Liver (tissue), 8 donors: ENCODE measurements at regions not wholly inside any gene's neighbourhood (a gene's known extent, or its start where the extent isn't known, plus 50 kb on each side); places are given as distances from the start of the nearest gene placed in this dataset.

Experiments used
- DNase-seq: peaks from one replicate; pipeline ENCODE4 v3.0.0-alpha.2; 2017; ENCODE audit warnings: low spot score
- H3K27ac ChIP-seq, 2 donors: one replicate each; pipeline ENCODE4 v1.7.0; 2013; ENCODE audit warnings: inconsistent platforms in 2 of 2, low read length in 2 of 2, control low read depth in 1 of 2, low read depth in 1 of 2, mild to moderate bottlenecking in 1 of 2
- H3K27me3 ChIP-seq, 4 donors: one replicate each; pipeline versions ENCODE4 v1.6.1 to v1.7.0; 2013; ENCODE audit warnings: low read length in 3 of 4, inconsistent platforms in 1 of 4, mild to moderate bottlenecking in 1 of 4, moderate library complexity in 1 of 4; ENCODE audit not compliant: control insufficient read depth in 4 of 4, insufficient read depth in 4 of 4
- H3K36me3 ChIP-seq, 4 donors: one replicate each; pipeline versions ENCODE4 v1.6.1 to v1.7.0; 2013; ENCODE audit warnings: low read length in 3 of 4, mild to moderate bottlenecking in 3 of 4, low read depth in 1 of 4, moderate library complexity in 1 of 4; ENCODE audit not compliant: control insufficient read depth in 4 of 4, insufficient read depth in 3 of 4
- H3K4me1 ChIP-seq, 4 donors: one replicate each; pipeline versions ENCODE4 v1.6.1 to v1.7.0; 2013; ENCODE audit warnings: low read length in 3 of 4, mild to moderate bottlenecking in 3 of 4, moderate library complexity in 1 of 4; ENCODE audit not compliant: control insufficient read depth in 4 of 4, insufficient read depth in 4 of 4
- H3K4me3 ChIP-seq, 3 donors: one replicate each; pipeline versions ENCODE4 v1.6.1 to v1.7.0; 2013; ENCODE audit warnings: low read length in 3 of 3, control low read depth in 1 of 3, low read depth in 1 of 3, mild to moderate bottlenecking in 1 of 3
- H3K9ac ChIP-seq, 2 donors: one replicate each; pipeline ENCODE4 v1.7.0; 2013; ENCODE audit warnings: low read length in 2 of 2, mild to moderate bottlenecking in 2 of 2, moderate library complexity in 2 of 2, control low read depth in 1 of 2, low read depth in 1 of 2
- H3K9me3 ChIP-seq, 4 donors: one replicate each; pipeline versions ENCODE4 v1.6.1 to v1.7.0; 2013; ENCODE audit warnings: low read length in 3 of 4; ENCODE audit not compliant: control insufficient read depth in 4 of 4
- EGR1 ChIP-seq, 2 donors: IDR thresholded peaks; 2 replicates each; pipeline ENCODE4 v1.6.1; 2016 to 2018; ENCODE audit warnings: antibody characterized with exemption in 2 of 2, low read depth in 2 of 2
- FOXA2 ChIP-seq: IDR thresholded peaks from 2 replicates; pipeline ENCODE4 v1.6.1; 2016; ENCODE audit warnings: antibody characterized with exemption
- GABPA ChIP-seq, 2 donors: IDR thresholded peaks in 1 of 2; conservative IDR thresholded peaks in 1 of 2; 2 replicates each; pipeline ENCODE4 v1.6.1; 2016; ENCODE audit warnings: antibody characterized with exemption in 2 of 2, mild to moderate bottlenecking in 1 of 2, moderate library complexity in 1 of 2
- HNF4A ChIP-seq, 2 donors: conservative IDR thresholded peaks; 2 replicates each; pipeline ENCODE4 v1.6.1; 2016; ENCODE audit warnings: antibody characterized with exemption in 2 of 2, mild to moderate bottlenecking in 2 of 2
- HNF4G ChIP-seq: IDR thresholded peaks from 2 replicates; pipeline ENCODE4 v1.6.1; 2016; ENCODE audit warnings: antibody characterized with exemption
- JUND ChIP-seq, 2 donors: IDR thresholded peaks; 2 replicates each; pipeline ENCODE4 v1.6.1; 2016; ENCODE audit warnings: antibody characterized with exemption in 2 of 2
- MAX ChIP-seq: IDR thresholded peaks from 2 replicates; pipeline ENCODE4 v1.6.1; 2016; ENCODE audit warnings: antibody characterized with exemption
- RXRA ChIP-seq, 2 donors: IDR thresholded peaks; 2 replicates each; pipeline ENCODE4 v1.6.1; 2017 to 2018; ENCODE audit warnings: antibody characterized with exemption in 2 of 2, mild to moderate bottlenecking in 1 of 2
- SP1 ChIP-seq: IDR thresholded peaks from 2 replicates; pipeline ENCODE4 v1.6.1; 2018; ENCODE audit warnings: antibody characterized with exemption, mild to moderate bottlenecking
- TAF1 ChIP-seq: conservative IDR thresholded peaks from 2 replicates; pipeline ENCODE4 v1.6.1; 2016; ENCODE audit warnings: antibody characterized with exemption, mild to moderate bottlenecking
- YY1 ChIP-seq: IDR thresholded peaks from 2 replicates; pipeline ENCODE4 v1.6.1; 2016; ENCODE audit warnings: antibody characterized with exemption, mild to moderate bottlenecking
- WGBS: extraction: QIAGEN DNeasy Blood & Tissue Kit; methylation state at CpG from one replicate; pipeline ENCODE4 v1.1.7; 2013; 5-methylcytosine and 5-hydroxymethylcytosine counted together
- TF ChIP-seq, protein P1 (sequence below): IDR thresholded peaks from 2 replicates; pipeline ENCODE4 v1.6.1; 2016; ENCODE audit warnings: antibody characterized with exemption, mild to moderate bottlenecking
- TF ChIP-seq, protein P2 (sequence below): fragments of 150-350 bp; IDR thresholded peaks from 2 replicates; pipeline ENCODE4 v1.5.1; 2017; ENCODE audit warnings: improper control_type of control experiment, low read depth, low read length; ENCODE audit not compliant: missing input control
- TF ChIP-seq, protein P3 (sequence below): IDR thresholded peaks from 2 replicates; pipeline ENCODE4 v1.6.1; 2016; ENCODE audit warnings: antibody characterized with exemption
- TF ChIP-seq, protein P4 (sequence below): IDR thresholded peaks from 2 replicates; pipeline ENCODE4 v1.6.1; 2016; ENCODE audit warnings: antibody characterized with exemption
- donor health status: healthy.
- donor health status: healthy.
- donor health status: healthy.
- donor health status: healthy.
- donor health status: healthy.

GRCh38 chr16:82567175-82567574 lies 59.6 kb upstream of the CDH13 start:
- peaks cover 0 to 2% (median under 1%) of the 10 kb centered on the region in 4 donors for H3K27me3 ChIP-seq
- H3K27ac ChIP-seq = no peak overlapping the region
- H3K9ac ChIP-seq = no peak overlapping the region
- DNase-seq = no peak
- WGBS = 73% methylated on average over 5 of the region's 5 CpGs
- no peak overlapping the region for H3K4me3 ChIP-seq
- TF ChIP-seq YY1 = no peak
- TF ChIP-seq, protein P1, sequence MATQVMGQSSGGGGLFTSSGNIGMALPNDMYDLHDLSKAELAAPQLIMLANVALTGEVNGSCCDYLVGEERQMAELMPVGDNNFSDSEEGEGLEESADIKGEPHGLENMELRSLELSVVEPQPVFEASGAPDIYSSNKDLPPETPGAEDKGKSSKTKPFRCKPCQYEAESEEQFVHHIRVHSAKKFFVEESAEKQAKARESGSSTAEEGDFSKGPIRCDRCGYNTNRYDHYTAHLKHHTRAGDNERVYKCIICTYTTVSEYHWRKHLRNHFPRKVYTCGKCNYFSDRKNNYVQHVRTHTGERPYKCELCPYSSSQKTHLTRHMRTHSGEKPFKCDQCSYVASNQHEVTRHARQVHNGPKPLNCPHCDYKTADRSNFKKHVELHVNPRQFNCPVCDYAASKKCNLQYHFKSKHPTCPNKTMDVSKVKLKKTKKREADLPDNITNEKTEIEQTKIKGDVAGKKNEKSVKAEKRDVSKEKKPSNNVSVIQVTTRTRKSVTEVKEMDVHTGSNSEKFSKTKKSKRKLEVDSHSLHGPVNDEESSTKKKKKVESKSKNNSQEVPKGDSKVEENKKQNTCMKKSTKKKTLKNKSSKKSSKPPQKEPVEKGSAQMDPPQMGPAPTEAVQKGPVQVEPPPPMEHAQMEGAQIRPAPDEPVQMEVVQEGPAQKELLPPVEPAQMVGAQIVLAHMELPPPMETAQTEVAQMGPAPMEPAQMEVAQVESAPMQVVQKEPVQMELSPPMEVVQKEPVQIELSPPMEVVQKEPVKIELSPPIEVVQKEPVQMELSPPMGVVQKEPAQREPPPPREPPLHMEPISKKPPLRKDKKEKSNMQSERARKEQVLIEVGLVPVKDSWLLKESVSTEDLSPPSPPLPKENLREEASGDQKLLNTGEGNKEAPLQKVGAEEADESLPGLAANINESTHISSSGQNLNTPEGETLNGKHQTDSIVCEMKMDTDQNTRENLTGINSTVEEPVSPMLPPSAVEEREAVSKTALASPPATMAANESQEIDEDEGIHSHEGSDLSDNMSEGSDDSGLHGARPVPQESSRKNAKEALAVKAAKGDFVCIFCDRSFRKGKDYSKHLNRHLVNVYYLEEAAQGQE = no peak
- TF ChIP-seq, protein P2, sequence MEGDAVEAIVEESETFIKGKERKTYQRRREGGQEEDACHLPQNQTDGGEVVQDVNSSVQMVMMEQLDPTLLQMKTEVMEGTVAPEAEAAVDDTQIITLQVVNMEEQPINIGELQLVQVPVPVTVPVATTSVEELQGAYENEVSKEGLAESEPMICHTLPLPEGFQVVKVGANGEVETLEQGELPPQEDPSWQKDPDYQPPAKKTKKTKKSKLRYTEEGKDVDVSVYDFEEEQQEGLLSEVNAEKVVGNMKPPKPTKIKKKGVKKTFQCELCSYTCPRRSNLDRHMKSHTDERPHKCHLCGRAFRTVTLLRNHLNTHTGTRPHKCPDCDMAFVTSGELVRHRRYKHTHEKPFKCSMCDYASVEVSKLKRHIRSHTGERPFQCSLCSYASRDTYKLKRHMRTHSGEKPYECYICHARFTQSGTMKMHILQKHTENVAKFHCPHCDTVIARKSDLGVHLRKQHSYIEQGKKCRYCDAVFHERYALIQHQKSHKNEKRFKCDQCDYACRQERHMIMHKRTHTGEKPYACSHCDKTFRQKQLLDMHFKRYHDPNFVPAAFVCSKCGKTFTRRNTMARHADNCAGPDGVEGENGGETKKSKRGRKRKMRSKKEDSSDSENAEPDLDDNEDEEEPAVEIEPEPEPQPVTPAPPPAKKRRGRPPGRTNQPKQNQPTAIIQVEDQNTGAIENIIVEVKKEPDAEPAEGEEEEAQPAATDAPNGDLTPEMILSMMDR = no peak
- no peak for TF ChIP-seq JUND (IDR thresholded peaks at IDR 0.05)
- TF ChIP-seq HNF4G = no peak
- TF ChIP-seq, protein P3, sequence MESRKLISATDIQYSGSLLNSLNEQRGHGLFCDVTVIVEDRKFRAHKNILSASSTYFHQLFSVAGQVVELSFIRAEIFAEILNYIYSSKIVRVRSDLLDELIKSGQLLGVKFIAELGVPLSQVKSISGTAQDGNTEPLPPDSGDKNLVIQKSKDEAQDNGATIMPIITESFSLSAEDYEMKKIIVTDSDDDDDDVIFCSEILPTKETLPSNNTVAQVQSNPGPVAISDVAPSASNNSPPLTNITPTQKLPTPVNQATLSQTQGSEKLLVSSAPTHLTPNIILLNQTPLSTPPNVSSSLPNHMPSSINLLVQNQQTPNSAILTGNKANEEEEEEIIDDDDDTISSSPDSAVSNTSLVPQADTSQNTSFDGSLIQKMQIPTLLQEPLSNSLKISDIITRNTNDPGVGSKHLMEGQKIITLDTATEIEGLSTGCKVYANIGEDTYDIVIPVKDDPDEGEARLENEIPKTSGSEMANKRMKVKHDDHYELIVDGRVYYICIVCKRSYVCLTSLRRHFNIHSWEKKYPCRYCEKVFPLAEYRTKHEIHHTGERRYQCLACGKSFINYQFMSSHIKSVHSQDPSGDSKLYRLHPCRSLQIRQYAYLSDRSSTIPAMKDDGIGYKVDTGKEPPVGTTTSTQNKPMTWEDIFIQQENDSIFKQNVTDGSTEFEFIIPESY = no peak
- no peak for TF ChIP-seq TAF1
- no peak for TF ChIP-seq MAX
- TF ChIP-seq SP1 = no peak
- no peak for TF ChIP-seq RXRA (IDR thresholded peaks at IDR 0.05)
- TF ChIP-seq FOXA2 = no peak
- TF ChIP-seq, protein P4, sequence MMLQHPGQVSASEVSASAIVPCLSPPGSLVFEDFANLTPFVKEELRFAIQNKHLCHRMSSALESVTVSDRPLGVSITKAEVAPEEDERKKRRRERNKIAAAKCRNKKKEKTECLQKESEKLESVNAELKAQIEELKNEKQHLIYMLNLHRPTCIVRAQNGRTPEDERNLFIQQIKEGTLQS = no peak
- no peak for TF ChIP-seq HNF4A (conservative IDR thresholded peaks at IDR 0.05)
- TF ChIP-seq EGR1 (IDR thresholded peaks at IDR 0.05; ENCODE audit: low read depth in 2 of 2) = no peak
- no peak for TF ChIP-seq GABPA (IDR thresholded peaks at IDR 0.05 in 1 of 2, conservative IDR thresholded peaks at IDR 0.05 in 1 of 2)
- H3K36me3 ChIP-seq = no peaks in the 10 kb centered on the region
- no peaks in the 10 kb centered on the region for H3K4me1 ChIP-seq
- H3K9me3 ChIP-seq = peaks cover 0 to 1% (median 0%) of the 10 kb centered on the region in 4 donors

GRCh38 chr16:82563401-82563800 lies 63.4 kb upstream of the CDH13 start:
- H3K9ac ChIP-seq = no peak overlapping the region
- H3K4me1 ChIP-seq = no peaks in the 10 kb centered on the region
- no peak for DNase-seq
- H3K27ac ChIP-seq = no peak overlapping the region
- peaks cover 0 to 1% (median 0%) of the 10 kb centered on the region in 4 donors for H3K9me3 ChIP-seq
- H3K36me3 ChIP-seq = no peaks in the 10 kb centered on the region
- 84% methylated on average over 3 of the region's 3 CpGs for WGBS
- H3K27me3 ChIP-seq = no peaks in the 10 kb centered on the region
- no peak overlapping the region for H3K4me3 ChIP-seq
- TF ChIP-seq, protein P3 = no peak
- no peak for TF ChIP-seq HNF4A (conservative IDR thresholded peaks at IDR 0.05)
- TF ChIP-seq, protein P2 = no peak
- TF ChIP-seq, protein P1 = no peak
- TF ChIP-seq, protein P4 = no peak
